Activated naive CD4-positive, alpha-beta T cell treated with anti-CD3 and anti-CD28 coated beads, Interleukin-2, amount 50 U/mL, for 16 hours (primary cell): ENCODE measurements at regions not wholly inside any gene's neighbourhood (a gene's known extent, or its start where the extent isn't known, plus 50 kb on each side); places are given as distances from the start of the nearest gene placed in this dataset.

Experiments used
- DNase-seq: peaks from one replicate; pipeline ENCODE4 v3.0.0-alpha.2; 2020

- no peak for DNase-seq
Observed at GRCh38 chr12:94813314-94813713, 163.0 kb upstream of the TMCC3 start.

GRCh38 chr12:94812345-94812744, 162.0 kb upstream of the TMCC3 start:
- DNase-seq, result no peak

DNA sequence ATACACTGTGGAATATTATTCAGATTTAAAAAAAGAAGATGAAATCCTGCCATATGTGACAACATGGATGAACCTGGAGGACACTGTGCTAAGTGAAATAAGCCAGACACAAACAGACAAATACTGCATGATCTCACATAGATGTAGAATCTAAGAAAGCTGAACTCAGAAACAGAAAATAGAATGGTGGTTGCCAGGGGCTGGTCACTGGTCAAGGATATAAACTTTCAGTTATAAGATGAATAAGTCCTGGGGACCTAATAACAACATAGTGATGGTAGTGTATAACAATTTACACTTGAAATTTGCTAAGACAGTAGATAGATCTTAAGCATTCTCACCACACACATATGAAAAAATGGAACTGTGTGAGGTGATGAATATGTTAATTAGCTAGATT, 161.3 kb upstream of the TMCC3 start:
- no peak for DNase-seq

GRCh38 chr12:94807951-94808350, 157.6 kb upstream of the TMCC3 start:
- no peak for DNase-seq

GRCh38 chr12:94806617-94807016, 156.3 kb upstream of the TMCC3 start:
- DNase-seq, result no peak

DNA sequence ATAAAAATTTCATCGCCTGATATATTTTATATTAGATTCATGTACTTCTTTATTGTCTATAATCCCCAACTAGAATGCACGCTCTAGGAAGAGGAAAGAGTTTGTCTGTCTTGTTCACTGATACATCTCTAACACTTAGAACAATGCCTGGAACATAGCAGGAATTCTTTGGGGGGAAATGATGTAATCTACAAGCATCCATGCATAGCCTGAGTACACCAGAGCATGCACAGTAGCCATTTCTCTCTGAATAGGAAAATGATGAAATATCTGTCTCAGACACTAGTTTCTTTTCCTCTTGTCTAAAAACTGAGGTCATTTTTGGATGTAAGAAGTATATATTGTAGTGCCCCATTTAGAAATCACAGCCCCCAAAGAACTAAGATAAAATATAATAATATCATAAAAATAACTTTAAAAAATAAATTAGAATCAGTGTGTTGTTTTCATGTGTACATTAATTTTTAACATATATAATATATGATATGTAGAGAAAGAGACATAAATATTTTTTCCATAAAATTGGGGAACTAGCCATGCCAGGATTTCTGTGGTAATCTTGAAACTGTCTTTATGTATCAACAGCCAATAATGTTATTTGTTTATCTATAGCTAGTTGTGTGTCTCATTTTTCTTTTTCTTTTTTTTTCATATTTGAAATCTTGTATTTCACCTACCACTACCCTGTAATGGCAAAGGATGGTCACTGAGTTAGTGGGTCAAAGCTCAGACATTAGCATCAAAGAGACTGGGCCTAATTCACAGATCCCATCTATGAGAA, 155.6 kb upstream of the TMCC3 start:
- no peak for DNase-seq

GRCh38 chr12:94803939-94804338, 153.6 kb upstream of the TMCC3 start:
- no peak for DNase-seq

- no peak for DNase-seq
Observed at GRCh38 chr12:94802796-94803195, 152.4 kb upstream of the TMCC3 start.

DNA sequence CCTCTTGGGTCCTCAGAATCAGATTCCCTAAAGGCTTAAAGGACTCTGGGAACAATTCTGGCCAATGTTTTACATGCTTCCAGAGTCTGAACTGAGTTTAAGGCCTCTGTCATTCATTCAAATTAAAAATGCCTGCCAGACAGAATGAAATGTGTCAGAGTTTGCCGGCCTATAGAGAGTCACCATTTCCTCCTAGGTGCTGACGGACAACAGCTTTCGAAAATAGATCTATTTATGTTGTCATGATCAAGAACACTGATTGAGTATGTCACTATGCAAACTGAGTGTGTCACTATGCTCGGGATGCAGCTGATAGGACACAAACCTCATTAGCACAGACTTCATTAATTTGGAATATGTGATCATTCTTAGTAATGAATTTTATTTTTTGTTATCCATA, 151.4 kb upstream of the TMCC3 start:
- no peak for DNase-seq

GRCh38 chr12:94799136-94799535, 148.8 kb upstream of the TMCC3 start:
- no peak for DNase-seq

DNA sequence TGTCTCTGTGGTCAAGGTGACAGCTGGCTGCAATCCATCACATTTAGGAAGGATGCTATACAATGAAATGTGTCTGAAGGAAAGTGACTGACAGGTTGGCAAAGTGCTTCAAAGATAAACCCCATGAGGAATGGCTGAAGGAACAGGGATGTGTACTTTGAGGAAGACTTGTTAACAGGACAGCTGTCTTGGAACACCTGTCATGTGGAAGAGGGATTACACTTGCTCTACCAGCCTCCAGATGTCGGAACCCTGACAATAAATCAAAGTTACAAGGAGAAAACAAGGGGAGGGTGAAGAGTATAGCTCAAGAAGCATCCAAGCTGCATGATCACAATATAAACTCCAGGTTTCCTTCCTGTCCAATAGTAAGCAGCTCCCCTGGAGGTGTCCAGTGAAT, 147.8 kb upstream of the TMCC3 start:
- no peak for DNase-seq

DNA sequence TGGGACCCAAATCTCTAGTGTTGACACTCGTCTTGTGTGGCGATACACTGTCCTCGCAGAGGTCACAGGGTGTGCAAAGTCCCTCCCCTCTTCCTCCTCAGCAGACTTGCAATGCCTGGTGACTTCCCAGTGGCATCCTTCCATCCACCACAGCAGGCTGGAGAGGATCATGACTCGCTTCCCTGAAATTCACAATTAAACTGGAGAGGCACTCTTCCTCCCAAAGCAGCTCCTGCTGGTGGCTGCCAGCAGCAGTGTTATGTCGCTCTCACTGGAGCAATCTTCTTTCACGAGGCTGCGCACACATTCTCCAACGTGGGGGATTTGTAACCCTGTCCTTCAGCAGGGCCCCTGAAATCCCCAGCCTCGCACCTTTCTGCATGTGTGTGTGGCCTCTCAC, 145.2 kb upstream of the TMCC3 start:
- no peak for DNase-seq

- no peak for DNase-seq
Observed at GRCh38 chr12:94795044-94795443, 144.7 kb upstream of the TMCC3 start.

GRCh38 chr12:94793191-94793595, 142.8 kb upstream of the TMCC3 start:
- no peak for DNase-seq

DNA sequence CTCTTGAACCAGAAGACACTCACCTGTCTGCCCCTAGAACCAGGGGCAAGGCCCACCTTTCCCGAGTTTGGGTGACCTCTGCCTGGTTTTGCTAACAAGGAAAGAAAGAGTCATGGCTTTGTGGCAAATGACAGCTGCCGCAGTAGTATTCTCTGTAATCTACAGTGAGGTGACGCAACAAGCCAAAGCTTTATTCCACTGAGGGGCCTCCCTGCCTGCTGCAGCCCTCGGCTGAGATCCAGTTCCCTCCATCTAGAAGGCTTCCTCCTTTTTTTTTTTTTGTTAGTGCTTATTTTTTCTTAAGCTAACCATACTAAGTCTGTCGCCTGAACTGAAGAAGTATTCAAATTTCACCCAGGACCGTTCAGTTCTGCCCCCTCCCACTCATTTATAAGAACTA, 142.3 kb upstream of the TMCC3 start:
- DNase-seq, result no peak

DNA sequence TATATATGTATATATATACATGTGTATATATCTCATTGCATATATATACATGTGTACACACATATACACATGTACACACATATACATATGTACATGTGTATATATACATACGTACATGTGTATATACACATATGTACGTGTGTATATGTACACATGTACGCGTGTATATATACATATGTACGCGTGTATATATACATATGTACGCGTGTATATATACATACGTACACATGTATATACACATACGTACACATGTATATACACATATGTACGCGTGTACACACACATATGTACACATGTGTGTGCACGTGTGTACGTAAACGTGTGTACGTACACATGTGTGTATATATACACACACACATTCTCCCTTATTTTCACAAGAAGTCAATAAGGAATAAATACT, 141.6 kb upstream of the TMCC3 start:
- DNase-seq, result no peak

GRCh38 chr12:94790825-94791224, 140.5 kb upstream of the TMCC3 start:
- no peak for DNase-seq

- DNase-seq, result no peak
Observed at GRCh38 chr12:94790370-94790769, 140.0 kb upstream of the TMCC3 start.

DNA sequence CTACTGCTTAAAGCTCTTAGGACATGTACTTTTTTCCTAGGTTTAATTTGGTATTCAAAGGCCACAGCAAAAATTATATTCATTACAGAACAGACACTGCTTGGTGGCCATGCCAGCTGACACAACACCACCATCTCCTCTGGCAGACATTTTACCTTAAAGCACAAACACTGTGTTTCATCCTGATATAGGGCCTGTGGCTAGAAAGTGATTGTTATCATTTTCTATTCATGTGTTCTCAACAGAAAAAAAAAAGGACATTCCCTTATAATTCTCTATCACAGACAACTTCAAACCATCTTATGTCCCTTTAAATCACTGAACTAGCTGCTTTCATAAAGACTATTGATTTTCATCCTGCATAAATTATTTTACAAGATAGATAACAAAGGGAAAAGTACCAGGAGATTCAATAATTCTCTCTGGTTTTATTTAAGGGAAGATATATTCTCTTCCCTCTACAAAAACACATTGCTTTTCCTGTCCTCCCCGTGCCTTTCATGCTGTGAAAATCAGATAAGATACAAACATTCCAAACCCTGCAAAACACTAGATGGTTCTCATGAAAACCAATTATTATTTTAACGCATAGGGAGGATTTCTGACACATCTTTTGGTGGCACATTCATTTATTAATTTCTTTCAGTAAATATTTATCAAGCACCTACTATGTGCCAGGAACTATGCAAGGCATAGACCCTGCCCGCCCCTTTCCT, 139.3 kb upstream of the TMCC3 start:
- no peak for DNase-seq

GRCh38 chr12:94788298-94788697, 137.9 kb upstream of the TMCC3 start:
- no peak for DNase-seq

GRCh38 chr12:94786906-94787305, 136.5 kb upstream of the TMCC3 start:
- no peak for DNase-seq

GRCh38 chr12:94783862-94784261, 133.5 kb upstream of the TMCC3 start:
- DNase-seq, result no peak

DNA sequence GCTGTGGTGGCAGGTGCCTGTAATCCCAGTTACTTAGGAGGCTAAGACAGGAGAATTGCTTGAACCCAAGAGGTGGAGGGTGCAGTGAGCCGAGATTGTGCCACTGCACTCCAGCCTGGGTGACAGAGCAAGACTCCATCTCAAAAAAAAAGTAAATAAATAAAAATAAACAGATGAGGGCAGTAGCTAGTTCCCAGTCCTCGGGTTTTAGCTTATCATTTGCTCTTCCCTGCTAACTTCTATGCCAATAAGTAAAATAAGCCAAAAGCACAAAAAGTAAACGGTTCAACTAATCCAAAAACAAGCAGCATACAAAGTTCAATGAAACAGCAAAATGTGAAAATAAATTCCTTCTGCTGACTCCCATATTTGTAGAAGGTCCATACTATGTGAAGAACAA, 133.0 kb upstream of the TMCC3 start:
- no peak for DNase-seq

- no peak for DNase-seq
Observed at GRCh38 chr12:94781835-94782234, 131.5 kb upstream of the TMCC3 start.

DNA sequence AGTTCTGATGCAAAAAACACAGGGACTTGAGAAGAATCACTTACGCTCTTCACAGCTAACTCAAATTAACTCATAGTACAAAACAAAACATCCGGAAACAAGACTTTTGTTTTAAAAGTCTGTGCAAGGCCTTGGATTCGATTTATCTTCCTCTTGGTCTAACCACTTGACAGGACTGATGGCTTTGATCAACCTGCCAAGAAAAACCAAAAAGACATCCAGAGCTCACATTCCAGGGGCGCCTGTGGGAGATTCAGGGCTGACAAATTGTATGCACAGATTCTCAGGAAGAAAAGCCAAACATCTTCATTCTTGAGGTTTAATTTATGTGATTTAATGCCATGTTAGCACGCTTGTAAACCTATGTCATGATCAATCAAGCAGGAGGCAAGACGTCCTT, 129.1 kb upstream of the TMCC3 start:
- no peak for DNase-seq
